Caco-2 (cell line): ENCODE measurements at regions not wholly inside any gene's neighbourhood (a gene's known extent, or its start where the extent isn't known, plus 50 kb on each side); places are given as distances from the start of the nearest gene placed in this dataset.
A peak's percentile ranks its signal among the peaks of the same experiment; 100 is the strongest.

ENCODE experiments used
- BruUV-seq: library from RNA; stranded (reverse); fragments of 400-500 nt; replicated peaks from 2 replicates; lab custom pipeline; 2021; lab: Mats Ljungman, UMichigan
- CTCF ChIA-PET: fragments of 300-600 bp; sonication (Branson Sonifier 250); formaldehyde crosslinking; loops from one replicate; lab custom pipeline; 2022; ENCODE audit warnings: antibody characterized with exemption; lab: Charles Lee
- POLR2A ChIA-PET: fragments of 300-600 bp; sonication (Branson Sonifier 250); formaldehyde crosslinking; loops from one replicate; lab custom pipeline; 2022; ENCODE audit warnings: antibody characterized with exemption; lab: Charles Lee
- DNase-seq, 2 experiments: peaks; one replicate each; pipeline versions ENCODE4 v3.0.0 to v3.0.0-alpha.2; 2020 to 2022
- H3K27me3 ChIP-seq: replicated peaks from 2 replicates; pipeline ENCODE4 v1.6.0; 2011; ENCODE audit warnings: low read length; ENCODE audit not compliant: control insufficient read depth, insufficient read depth
- H3K36me3 ChIP-seq: 2 replicates; pipeline ENCODE4 v1.5.1; 2011; ENCODE audit warnings: low read length; ENCODE audit not compliant: control insufficient read depth, insufficient read depth
- H3K4me1 ChIP-seq: fragments of 250-450 bp; sonication (Bioruptor Pico); 2 replicates; pipeline ENCODE4 v1.5.1; 2020; ENCODE audit warnings: mild to moderate bottlenecking
- H3K4me3 ChIP-seq: 2 replicates; pipeline ENCODE4 v1.5.1; 2011; ENCODE audit warnings: low read depth, mild to moderate bottlenecking, control low read depth, low read length
- H3K9me3 ChIP-seq: fragments of 250-450 bp; sonication (Bioruptor Pico); 2 replicates; pipeline ENCODE4 v1.5.1; 2020; ENCODE audit warnings: mild to moderate bottlenecking, moderate library complexity
- H3K27ac Mint-ChIP-seq: one replicate; pipeline ENCODE4 v1.8.0; 2022; ENCODE audit warnings: mixed read lengths; ENCODE audit not compliant: unreplicated experiment
- H3K27me3 Mint-ChIP-seq: one replicate; pipeline ENCODE4 v1.8.0; 2022; ENCODE audit warnings: mixed read lengths; ENCODE audit not compliant: insufficient read depth, unreplicated experiment
- H3K36me3 Mint-ChIP-seq: one replicate; pipeline ENCODE4 v1.8.0; 2022; ENCODE audit warnings: mild to moderate bottlenecking, mixed read lengths; ENCODE audit not compliant: insufficient read depth, unreplicated experiment
- H3K4me1 Mint-ChIP-seq: one replicate; pipeline ENCODE4 v1.8.0; 2022; ENCODE audit warnings: low read depth, mixed read lengths; ENCODE audit not compliant: unreplicated experiment
- H3K4me3 Mint-ChIP-seq: one replicate; pipeline ENCODE4 v1.8.0; 2022; ENCODE audit warnings: mild to moderate bottlenecking, moderate library complexity, mixed read lengths; ENCODE audit not compliant: unreplicated experiment
- H3K9me3 Mint-ChIP-seq: one replicate; pipeline ENCODE4 v1.8.0; 2022; ENCODE audit warnings: mixed read lengths; ENCODE audit not compliant: unreplicated experiment
- CTCF ChIP-seq, 2 experiments: fragments of 200-600 bp in 1 of 2; IDR thresholded peaks; 1 replicate in 1 of 2; 2 replicates in 1 of 2; pipeline versions ENCODE4 v1.5.1 to v1.8.0; 2011 to 2022; ENCODE audit warnings: antibody characterized with exemption in 1 of 2, control low read depth in 1 of 2, inconsistent platforms in 1 of 2, low read depth in 1 of 2, low read length in 1 of 2, mild to moderate bottlenecking in 1 of 2, moderate library complexity in 1 of 2; ENCODE audit not compliant: insufficient read depth in 1 of 2, severe bottlenecking in 1 of 2, unreplicated experiment in 1 of 2
- intact Hi-C: fragments of 100-400 bp; cut with micrococcal nuclease; formaldehyde crosslinking; loops from one replicate; pipeline ENCODE4 v1.10.0; 2022; ENCODE audit not compliant: unreplicated experiment

- POLR2A ChIA-PET: no interaction called here
- no peaks in the 10 kb centered on the region for H3K27me3 Mint-ChIP-seq
- peak in 1 of 2 experiments; percentile 15 for DNase-seq
- no peaks in the 10 kb centered on the region for H3K36me3 ChIP-seq
- H3K4me1 ChIP-seq: peaks cover 9% of the 10 kb centered on the region; the same call in 1 of the 2 replicates
- peaks cover 28% of the 10 kb centered on the region for H3K4me1 Mint-ChIP-seq
- no peaks in the 10 kb centered on the region for H3K36me3 Mint-ChIP-seq
- no peak for TF ChIP-seq CTCF (IDR thresholded peaks at IDR 0.05; ENCODE audit: insufficient read depth in 1 of 2, low read depth in 1 of 2, low read length in 1 of 2, severe bottlenecking in 1 of 2, unreplicated experiment in 1 of 2)
- CTCF ChIA-PET: no interaction called here
- no peak overlapping the region for H3K27ac Mint-ChIP-seq
- H3K27me3 ChIP-seq: no peaks in the 10 kb centered on the region
- peaks cover 10% of the 10 kb centered on the region for H3K9me3 Mint-ChIP-seq
- H3K9me3 ChIP-seq: no peaks in the 10 kb centered on the region
- no peak overlapping the region for H3K4me3 ChIP-seq
- no peak overlapping the region for H3K4me3 Mint-ChIP-seq
- BruUV-seq: no TSS peak
- intact Hi-C loops: no loop called here
Measured at GRCh38 chr5:123997462-123998215, 485.7 kb downstream of the CSNK1G3 start.

GRCh38 chr5:123997064-123997461 lies 485.1 kb downstream of the CSNK1G3 start:
- Mint-ChIP-seq H3K36me3 (no peaks in the 10 kb centered on the region), H3K9me3 (peaks cover 10% of the 10 kb centered on the region), H3K4me3 (no peak overlapping the region), H3K4me1 (peaks cover 32% of the 10 kb centered on the region), H3K27me3 (no peaks in the 10 kb centered on the region), H3K27ac (no peak overlapping the region)
- intact Hi-C loops: no loop called here
- TF ChIP-seq CTCF (IDR thresholded peaks at IDR 0.05; ENCODE audit: insufficient read depth in 1 of 2, low read depth in 1 of 2, low read length in 1 of 2, severe bottlenecking in 1 of 2, unreplicated experiment in 1 of 2): no peak
- Histone ChIP-seq H3K4me3 (no peak overlapping the region), H3K27me3 (no peaks in the 10 kb centered on the region), H3K9me3 (no peaks in the 10 kb centered on the region), H3K4me1 (peaks cover 13% of the 10 kb centered on the region; the same call in 1 of the 2 replicates), H3K36me3 (no peaks in the 10 kb centered on the region)
- DNase-seq: no peak
- ChIA-PET POLR2A (no interaction called here), CTCF (no interaction called here)
- BruUV-seq: no TSS peak

- CTCF ChIA-PET: no interaction called here
- Mint-ChIP-seq H3K4me3 (no peak overlapping the region), H3K4me1 (peaks cover 19% of the 10 kb centered on the region), H3K27me3 (no peaks in the 10 kb centered on the region), H3K36me3 (no peaks in the 10 kb centered on the region), H3K9me3 (peaks cover 25% of the 10 kb centered on the region), H3K27ac (peak overlapping the region; percentile 66)
- no TSS peak for BruUV-seq
- intact Hi-C loops: no loop called here
- no peak for TF ChIP-seq CTCF (IDR thresholded peaks at IDR 0.05; ENCODE audit: insufficient read depth in 1 of 2, low read depth in 1 of 2, low read length in 1 of 2, severe bottlenecking in 1 of 2, unreplicated experiment in 1 of 2)
- Histone ChIP-seq H3K27me3 (no peaks in the 10 kb centered on the region), H3K36me3 (no peaks in the 10 kb centered on the region), H3K9me3 (no peaks in the 10 kb centered on the region), H3K4me3 (no peak overlapping the region), H3K4me1 (peaks cover 6% of the 10 kb centered on the region; the same call in 1 of the 2 replicates)
- POLR2A ChIA-PET: no interaction called here
- DNase-seq: no peak
Measured at GRCh38 chr5:123992641-123993040, 480.7 kb downstream of the CSNK1G3 start.
